GM20431 (cell line): ENCODE measurements at regions not wholly inside any gene's neighbourhood (a gene's known extent, or its start where the extent isn't known, plus 50 kb on each side); places are given as distances from the start of the nearest gene placed in this dataset.

Source experiments
- in situ Hi-C: fragments of 300-500 bp; cut with MseI, MboI; formaldehyde crosslinking; loops from one replicate; pipeline ENCODE4 v1.15.0; 2020; ENCODE audit warnings: low sequenced_read_pairs; ENCODE audit not compliant: unreplicated experiment

DNA sequence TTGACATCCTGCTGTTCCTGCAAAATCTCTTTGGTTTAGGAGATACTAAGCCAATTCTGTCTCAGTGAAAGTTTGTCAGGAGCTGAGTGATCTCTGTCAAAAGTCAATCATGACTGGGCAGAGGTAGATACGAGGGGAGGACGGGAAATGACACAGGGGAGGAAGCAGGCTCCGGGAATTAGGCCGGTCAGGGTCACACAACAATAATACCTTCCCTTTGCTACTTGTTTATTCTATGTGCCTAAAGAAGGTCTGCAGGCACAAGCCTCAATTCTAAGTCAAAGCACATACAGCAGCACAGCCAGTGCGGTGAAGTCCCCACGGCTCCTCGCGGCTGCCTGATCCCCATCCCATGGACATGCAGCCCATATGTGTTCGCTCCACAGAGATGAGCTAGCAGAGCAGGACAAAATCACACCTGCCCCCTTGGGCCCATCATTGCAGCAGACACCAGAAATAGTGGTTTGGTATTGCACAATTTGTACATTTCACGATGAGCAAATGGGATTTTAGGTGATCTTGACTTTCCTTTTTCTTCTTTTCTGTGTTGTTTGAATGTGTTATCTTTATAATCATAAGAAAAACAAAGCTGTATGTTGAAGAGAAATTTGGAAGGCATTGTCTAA lies 141.4 kb downstream of the VAPA start:
- in situ Hi-C loops: no loop called here

DNA sequence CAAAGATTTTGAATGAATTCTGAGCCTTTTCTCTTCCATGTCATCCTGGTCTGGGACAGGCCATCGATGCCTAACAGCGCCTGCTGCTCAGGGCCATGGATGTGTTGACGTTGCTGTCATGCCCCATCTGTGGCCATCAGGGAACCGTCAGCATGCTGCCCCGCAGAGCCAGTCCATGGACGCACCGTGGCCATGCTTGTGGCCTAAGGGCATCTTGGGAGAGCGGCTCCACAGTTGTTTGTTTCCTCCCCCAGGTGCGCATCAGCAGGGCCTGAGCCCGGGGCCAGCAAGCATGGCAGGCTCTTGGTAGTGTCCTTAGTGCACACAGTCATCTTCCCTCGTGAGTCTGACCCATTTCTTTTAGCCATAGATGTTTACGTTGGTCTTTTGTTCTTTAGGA lies 142.7 kb downstream of the VAPA start:
- in situ Hi-C loops: no loop called here

DNA sequence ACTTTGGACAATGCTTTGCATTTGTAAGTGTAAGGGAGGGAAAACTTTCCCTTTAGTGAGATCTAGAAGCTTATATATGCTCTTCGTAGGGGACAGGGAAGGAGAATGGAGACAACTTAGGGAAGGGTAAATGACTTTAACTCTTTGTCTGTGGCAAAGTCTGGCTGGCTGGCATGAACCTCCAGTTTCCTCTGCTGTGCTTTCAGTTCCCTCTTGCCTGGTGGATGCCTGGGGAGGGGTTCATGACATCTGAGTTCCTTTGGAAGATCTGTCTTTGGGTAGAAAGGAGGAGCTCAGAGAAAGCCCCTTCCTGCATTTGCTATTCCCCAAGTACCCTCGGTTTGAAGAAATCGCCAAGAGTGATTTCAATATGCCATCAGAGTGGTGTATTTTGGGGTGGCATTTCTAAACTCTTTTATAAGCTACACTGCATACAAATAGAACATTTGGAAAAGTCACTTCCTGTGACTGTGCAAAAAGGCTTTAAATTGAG lies 143.6 kb downstream of the VAPA start:
- in situ Hi-C loops: no loop called here

- in situ Hi-C loops: no loop called here
These were observed 144.3 kb downstream of the VAPA start for GRCh38 chr18:10057894-10058791.

DNA sequence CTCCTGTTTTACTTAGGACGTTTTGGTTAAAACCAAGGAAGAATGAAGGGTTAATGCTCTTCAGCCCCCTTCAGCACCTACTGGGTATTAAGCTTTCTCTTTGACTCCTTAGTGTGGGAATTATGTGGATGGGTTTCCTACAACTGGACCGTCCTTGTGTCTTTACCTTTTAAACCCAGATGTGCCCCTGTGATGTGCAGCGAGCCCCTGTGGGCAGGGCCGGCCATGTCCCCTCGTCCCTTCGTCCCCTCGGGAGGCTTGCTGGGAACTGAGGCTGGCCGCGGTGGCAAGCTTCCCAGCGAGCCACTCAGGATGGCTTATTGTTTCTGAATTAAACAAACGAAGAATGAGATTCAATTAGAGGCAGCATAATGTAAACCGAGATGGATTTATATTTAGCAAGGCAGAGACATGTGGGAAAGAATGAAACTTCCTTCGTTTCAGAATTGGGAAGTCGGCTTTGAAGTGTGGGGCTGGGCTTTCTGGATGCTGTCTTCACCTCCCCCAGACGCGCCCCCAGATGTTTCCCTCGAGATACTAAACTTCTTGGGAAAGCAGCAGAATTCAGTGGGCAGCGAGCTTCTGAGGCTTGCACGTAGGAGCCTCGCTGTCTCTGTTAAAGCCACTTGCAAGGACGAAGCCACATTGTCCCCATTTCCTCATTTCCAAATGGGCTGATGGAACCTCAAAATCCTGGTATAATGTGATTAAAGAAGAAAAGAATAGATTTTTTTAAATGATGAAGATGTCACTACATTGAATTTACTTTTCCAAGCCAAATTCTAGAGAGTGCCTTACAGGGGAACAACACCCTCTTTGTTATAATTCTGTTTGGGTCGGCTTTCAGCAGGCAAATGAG lies 146.0 kb downstream of the VAPA start:
- in situ Hi-C loops: no loop called here

DNA sequence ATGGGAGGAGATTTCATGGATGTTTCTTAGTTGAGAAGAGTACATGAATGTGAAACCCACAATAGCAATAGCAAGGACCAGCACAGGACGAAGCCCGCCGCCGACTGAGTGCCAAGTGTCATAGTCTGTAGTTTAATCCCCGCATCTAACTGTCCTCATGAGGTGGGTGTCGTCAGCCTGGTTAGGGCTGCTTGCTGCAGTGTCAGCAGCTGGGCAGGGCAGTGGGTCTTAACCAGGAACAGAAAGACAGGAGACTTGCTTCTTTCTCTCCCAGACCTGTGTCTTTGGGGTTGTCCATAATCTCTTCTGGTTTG lies 146.6 kb downstream of the VAPA start:
- in situ Hi-C loops: no loop called here

DNA sequence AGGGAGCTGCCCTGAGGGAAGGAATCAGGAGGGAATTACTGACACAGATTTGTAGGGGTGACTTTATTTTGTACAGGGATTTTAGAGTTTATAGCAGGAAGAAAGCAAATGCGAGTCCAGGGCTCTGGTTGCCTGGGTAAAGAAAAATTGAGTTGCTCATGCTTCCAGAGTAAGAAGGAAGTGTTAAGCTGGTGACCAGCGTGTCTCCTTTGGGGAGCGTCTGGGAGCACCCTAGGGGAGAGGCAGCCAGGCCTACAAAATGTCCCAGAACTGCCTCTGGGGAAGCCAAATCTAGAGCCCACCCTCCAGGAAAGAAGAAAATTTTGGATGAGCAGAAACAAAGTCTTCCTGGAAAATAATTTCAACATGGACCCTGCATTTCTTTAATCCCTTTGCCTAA lies 147.0 kb downstream of the VAPA start:
- in situ Hi-C loops: no loop called here

DNA sequence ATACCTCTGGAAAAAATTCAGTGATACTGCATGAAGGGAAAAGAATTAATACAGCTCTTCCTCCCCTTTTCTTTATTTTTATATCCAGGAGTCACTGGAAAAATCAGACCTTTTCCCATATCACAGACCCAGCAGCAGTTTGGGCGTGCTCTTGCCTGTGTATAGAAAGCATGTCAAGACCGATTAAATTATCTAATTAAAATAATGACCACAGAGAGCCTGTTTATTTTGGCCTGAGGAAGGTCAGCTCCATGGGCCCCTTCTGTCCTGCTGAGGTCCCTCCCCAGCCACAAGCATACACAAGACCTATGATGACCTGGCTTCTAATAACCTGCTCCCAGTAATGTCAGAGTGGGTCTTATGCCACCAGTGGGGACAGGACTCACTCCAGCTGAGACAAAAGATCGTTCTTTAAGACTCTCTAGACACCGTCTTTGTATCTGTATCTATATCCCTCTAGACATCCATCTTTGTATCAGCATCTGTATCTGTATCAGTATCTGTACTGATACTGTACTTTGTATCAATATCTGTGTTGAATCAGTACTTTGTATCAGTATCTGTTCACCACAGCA lies 147.8 kb downstream of the VAPA start:
- in situ Hi-C loops: no loop called here

DNA sequence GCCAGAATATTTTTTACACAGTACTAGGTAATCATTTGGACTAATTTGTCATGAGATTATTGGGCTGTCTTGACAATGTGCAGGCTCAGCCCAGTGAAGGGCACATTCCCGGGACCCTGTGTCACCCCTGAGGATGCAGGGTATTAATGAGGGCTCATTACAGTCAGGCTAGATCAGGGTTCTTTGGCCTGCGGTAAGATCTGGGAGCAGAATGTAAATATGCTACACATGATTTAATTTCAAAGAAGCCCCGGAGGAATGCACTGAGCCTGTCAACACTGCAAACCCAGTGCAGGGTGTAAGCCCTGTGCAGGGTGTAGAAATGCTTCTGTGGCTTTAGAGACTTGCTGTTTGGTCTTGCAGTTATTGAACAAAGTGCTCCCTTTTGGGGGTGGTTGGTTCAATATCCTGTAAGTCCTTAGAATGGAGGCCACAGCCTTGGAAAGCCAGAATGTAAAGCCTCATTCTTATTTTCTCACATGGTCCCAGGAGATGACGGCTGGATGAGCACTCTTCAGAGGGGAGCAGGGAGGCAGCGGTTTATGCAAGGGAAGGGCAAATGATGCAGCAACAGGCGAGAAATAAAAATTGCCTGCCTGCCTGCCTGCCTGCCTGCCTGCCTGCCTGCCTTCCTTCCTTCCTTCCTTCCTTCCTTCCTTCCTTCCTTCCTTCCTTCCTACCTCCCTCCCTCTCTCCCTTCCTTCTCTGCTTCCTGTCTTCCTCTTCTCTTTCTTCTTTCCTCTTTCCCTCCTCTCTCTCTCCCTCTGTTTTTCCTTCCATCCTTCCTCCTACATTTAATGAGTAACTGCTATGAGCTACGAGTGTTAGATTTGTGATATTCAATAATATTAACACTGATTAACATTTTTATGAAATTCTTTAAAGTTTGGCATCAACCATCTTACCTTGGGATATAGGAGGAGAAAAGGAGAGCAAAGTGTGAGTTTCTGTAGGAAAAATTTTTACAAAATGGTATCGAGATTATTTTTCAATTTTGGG lies 148.8 kb downstream of the VAPA start:
- in situ Hi-C loops: no loop called here

- in situ Hi-C loops: no loop called here
These were observed 149.7 kb downstream of the VAPA start for GRCh38 chr18:10063489-10063888.

DNA sequence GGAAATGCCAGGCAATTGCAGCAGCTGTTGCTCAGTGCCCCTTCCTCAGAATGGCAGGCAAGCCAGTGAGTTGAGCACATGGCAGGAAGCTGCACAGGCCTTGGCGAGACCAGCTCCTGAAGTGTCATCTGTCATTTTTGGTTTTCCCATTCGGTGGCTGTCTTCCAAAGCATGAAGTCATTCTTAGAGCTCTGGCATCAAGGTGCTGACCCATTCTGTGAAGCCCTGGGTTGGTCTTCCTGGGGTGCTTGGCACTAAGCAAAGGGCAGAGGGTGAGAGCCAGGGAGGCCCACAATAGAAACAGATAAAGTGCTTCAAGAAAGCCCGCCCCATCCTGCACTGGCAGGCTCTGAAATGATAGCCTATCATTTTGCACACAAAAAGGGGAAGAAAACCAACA lies 150.5 kb downstream of the VAPA start:
- in situ Hi-C loops: no loop called here

- in situ Hi-C loops: no loop called here
These were observed 151.5 kb downstream of the VAPA start for GRCh38 chr18:10065296-10065695.

DNA sequence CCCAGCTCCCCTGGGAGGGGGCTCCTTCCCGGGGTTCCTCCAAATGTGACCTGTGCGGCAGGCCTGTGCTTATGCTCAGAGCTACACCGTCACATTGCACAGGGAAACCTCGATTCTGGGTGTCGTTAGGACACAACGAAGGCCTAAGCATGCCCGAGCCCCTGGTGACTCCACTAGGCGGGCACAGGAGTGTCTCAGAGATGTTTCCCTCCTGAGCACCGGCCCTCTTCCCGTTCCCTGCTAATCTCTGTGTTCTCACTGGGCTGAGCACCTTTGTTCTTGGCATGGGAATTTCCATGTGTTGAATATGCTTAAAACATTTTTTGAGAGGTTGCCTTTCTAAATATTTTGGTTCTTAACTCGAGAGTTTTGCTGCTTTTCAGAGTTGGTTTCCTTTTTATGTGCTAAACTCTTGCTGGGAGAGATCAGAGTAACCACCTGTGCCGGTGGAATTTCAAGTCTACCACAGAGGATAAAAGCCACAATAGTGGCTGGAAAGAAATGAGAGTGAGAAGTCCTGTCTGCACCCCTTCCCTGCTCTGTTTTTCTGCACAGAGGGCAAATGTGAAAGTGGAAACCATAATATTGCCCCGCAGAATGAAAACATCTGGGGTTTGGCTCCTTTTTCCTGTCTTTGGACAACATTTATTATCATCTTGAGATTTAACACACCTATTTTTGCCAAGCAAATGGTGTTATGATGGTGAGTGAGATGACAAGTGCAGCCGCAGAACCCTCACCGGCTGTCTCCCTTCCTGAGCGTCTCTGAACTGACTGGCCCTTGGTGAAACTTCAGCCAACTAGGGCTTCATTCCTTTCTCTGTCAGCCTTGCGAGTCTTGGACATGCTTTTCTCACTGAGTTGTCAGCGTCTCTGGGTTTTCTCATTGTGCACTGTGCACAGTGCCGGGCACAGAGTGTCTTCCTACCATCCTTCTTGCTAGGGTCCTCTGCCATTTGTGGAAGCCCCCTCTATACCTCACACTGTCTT lies 154.1 kb downstream of the VAPA start:
- in situ Hi-C loops: no loop called here

DNA sequence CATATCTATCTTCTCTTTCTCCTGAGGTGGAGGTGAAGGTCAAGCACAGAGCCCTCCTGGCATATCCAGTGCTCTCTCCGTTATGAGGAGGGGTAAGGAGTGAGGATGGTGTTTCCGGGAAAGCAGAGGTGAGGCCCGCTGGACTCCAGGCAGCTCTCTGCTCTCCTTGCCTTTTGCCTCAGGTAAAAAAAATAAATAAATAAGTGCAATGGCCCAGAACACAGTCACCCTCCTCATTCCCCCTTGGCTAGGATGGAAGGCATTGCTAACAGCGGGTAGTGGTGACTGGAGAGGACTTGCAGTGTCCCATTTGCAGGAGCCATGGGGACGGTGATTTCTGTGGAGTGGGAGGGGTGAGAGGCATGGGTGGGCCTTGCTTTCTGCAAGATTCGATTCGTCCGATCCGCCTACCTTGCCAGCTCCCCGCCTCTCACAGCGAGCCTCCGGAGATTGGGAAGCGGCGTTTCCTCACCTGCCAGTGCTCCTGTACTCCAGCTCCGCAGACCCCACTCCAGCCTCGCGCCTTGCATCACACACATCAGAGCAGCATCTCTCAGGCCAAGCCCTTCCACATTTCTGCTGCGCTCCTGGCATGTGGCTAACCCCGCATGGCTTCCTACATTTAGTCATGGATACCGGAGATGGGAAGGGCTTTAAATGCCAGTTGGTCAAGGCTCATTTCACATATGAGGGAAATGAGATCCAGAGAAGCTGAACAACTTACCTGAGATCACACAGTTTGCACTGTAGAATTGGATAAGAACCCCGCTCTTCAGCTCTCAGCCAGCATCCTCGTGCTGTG lies 155.2 kb downstream of the VAPA start:
- in situ Hi-C loops: no loop called here

DNA sequence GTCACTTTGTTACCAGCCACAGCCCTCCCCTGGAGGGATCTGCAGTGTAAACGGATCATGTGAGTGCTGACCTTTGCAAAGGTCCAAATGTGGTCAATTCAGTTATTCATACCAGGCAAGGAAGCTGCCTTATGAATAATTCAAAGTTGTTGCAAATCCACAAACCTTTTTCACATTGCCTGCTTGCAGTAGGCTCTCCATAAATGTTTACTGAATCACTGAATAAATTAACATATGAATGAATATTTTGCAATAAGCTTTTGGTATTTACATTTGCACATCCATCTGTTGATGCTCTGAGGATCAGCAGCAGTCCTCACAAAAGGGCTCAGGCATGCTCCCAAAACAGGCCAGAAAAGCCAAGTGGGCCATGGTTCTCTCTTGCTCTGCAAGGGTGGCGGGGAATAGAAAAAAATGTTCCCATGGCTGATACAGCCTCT lies 156.8 kb downstream of the VAPA start:
- in situ Hi-C loops: no loop called here

- in situ Hi-C loops: no loop called here
These were observed 158.9 kb downstream of the VAPA start for GRCh38 chr18:10072671-10073175.

DNA sequence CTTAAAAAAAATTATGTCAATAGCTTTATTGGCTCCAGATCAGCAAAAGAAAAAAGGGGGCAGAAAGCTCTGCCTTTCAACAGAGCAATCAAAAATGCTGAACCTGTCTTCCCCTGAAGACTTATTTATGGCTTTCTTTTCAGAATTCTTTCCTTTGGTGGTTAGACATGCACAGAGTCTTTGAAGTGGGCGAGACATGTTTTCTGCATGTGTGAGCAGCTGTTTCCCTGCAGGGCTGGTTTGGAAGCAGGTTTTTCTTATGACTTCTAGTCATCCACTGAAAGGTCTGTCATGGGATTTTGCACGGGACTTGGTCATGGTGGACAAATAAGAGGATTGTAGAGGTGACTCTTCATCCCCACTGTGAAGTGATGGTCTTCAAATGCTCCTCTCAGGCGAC lies 160.3 kb downstream of the VAPA start:
- in situ Hi-C loops: no loop called here
